Neural cell (in vitro differentiated cells): ENCODE measurements at regions not wholly inside any gene's neighbourhood (a gene's known extent, or its start where the extent isn't known, plus 50 kb on each side); places are given as distances from the start of the nearest gene placed in this dataset.

Source experiments
- CTCF ChIP-seq: fragments of 450-650 bp; IDR thresholded peaks from 2 replicates; pipeline ENCODE4 v1.5.1; 2014; ENCODE audit warnings: antibody characterized with exemption, mild to moderate bottlenecking, moderate library complexity; ENCODE audit not compliant: poor library complexity, severe bottlenecking
- EP300 ChIP-seq: fragments of 450-650 bp; conservative IDR thresholded peaks from 2 replicates; pipeline ENCODE4 v1.6.1; 2014; ENCODE audit warnings: antibody characterized with exemption, mild to moderate bottlenecking, moderate library complexity; ENCODE audit not compliant: poor library complexity, severe bottlenecking
- MXI1 ChIP-seq: fragments of 450-650 bp; conservative IDR thresholded peaks from 2 replicates; pipeline ENCODE4 v1.6.1; 2014; ENCODE audit warnings: antibody characterized with exemption, mild to moderate bottlenecking; ENCODE audit not compliant: poor library complexity, severe bottlenecking
- TAF1 ChIP-seq: IDR thresholded peaks from 2 replicates; pipeline ENCODE4 v1.6.1; 2012; ENCODE audit warnings: low read depth

GRCh38 chr2:56068746-56069145, 115.0 kb upstream of the CCDC85A start:
- no peak for TF ChIP-seq TAF1
- no peak for TF ChIP-seq EP300
- no peak for TF ChIP-seq CTCF
- no peak for TF ChIP-seq MXI1
